Gastroesophageal sphincter (tissue), 3 donors: ENCODE measurements at regions not wholly inside any gene's neighbourhood (a gene's known extent, or its start where the extent isn't known, plus 50 kb on each side); places are given as distances from the start of the nearest gene placed in this dataset.

Experiments used
- EP300 ChIP-seq: sonication (generic); formaldehyde crosslinking; IDR thresholded peaks from one replicate; pipeline ENCODE4 v1.6.1; 2017; ENCODE audit warnings: antibody characterized with exemption, mild to moderate bottlenecking
- POLR2A ChIP-seq, 2 donors: fragments of 450-650 bp; IDR thresholded peaks; one replicate each; pipeline ENCODE4 v1.6.1; 2017; ENCODE audit warnings: antibody characterized with exemption in 2 of 2, mild to moderate bottlenecking in 2 of 2, moderate library complexity in 1 of 2
- POLR2AphosphoS5 ChIP-seq: sonication (generic); formaldehyde crosslinking; IDR thresholded peaks from one replicate; pipeline ENCODE4 v1.6.1; 2017; ENCODE audit warnings: antibody characterized with exemption
- TF ChIP-seq, protein P1 (sequence below), 4 experiments: fragments of 200-600 bp in 2 of 4; fragments of 450-650 bp in 2 of 4; sonication (generic) in 1 of 4; IDR thresholded peaks; one replicate each; pipeline ENCODE4 v1.5.1; 2017 to 2019; ENCODE audit warnings: antibody characterized with exemption in 4 of 4, mild to moderate bottlenecking in 2 of 4, moderate library complexity in 2 of 4

DNA sequence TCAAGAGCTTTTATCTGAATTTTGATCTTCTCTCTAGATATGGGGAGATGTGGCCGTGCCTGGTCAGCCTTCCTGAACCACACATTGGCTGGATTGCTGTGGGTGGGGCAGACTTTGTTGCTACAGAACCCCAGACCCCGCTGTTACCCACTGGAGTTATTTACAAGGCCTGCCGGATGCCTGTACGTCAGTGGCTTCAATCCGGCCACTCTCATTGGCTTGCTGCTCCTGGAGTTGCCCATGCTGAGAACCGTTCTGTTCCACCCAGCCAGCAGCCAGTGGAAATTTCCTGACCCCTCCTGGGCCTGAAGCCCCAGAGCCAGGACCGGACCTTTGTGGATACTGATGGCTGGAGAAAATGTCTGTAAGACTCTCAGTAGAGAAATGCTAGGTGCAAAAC lies 101.9 kb downstream of the TFAP2C start:
- TF ChIP-seq, protein P1, sequence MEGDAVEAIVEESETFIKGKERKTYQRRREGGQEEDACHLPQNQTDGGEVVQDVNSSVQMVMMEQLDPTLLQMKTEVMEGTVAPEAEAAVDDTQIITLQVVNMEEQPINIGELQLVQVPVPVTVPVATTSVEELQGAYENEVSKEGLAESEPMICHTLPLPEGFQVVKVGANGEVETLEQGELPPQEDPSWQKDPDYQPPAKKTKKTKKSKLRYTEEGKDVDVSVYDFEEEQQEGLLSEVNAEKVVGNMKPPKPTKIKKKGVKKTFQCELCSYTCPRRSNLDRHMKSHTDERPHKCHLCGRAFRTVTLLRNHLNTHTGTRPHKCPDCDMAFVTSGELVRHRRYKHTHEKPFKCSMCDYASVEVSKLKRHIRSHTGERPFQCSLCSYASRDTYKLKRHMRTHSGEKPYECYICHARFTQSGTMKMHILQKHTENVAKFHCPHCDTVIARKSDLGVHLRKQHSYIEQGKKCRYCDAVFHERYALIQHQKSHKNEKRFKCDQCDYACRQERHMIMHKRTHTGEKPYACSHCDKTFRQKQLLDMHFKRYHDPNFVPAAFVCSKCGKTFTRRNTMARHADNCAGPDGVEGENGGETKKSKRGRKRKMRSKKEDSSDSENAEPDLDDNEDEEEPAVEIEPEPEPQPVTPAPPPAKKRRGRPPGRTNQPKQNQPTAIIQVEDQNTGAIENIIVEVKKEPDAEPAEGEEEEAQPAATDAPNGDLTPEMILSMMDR (IDR thresholded peaks at IDR 0.05): no peak
- no peak for TF ChIP-seq POLR2AphosphoS5
- TF ChIP-seq POLR2A (IDR thresholded peaks at IDR 0.05): no peak
- TF ChIP-seq EP300: no peak
